ENCODE measurements at regions not wholly inside any gene's neighbourhood (a gene's known extent, or its start where the extent isn't known, plus 50 kb on each side); places are given as distances from the start of the nearest gene placed in this dataset.

- H3K4me3 Mint-ChIP-seq (ENCODE audit: unreplicated experiment), result no peak overlapping the region
- H3K36me3 Mint-ChIP-seq (ENCODE audit: low read depth, unreplicated experiment), result no peaks in the 10 kb centered on the region
- Histone ChIP-seq H2AFZ (ENCODE audit: low read depth, low read length) (no peak overlapping the region), H4K20me1 (ENCODE audit: insufficient read depth, low read length) (no peaks in the 10 kb centered on the region), H3K4me2 (ENCODE audit: low read length) (no peak overlapping the region), H3K79me2 (ENCODE audit: insufficient read depth, low read length) (no peaks in the 10 kb centered on the region), H3K9ac (ENCODE audit: low read length) (no peak overlapping the region), H3K36me3 (ENCODE audit: insufficient read depth, low read length) (no peaks in the 10 kb centered on the region), H3K9me3 (ENCODE audit: insufficient read depth, low read depth, low read length) (no peaks in the 10 kb centered on the region), H3K4me3 (ENCODE audit: insufficient read depth, low read depth, low read length) (no peak overlapping the region), H3K27me3 (ENCODE audit: insufficient read depth, low read length) (no peaks in the 10 kb centered on the region), H3K27ac (ENCODE audit: low read depth, low read length) (no peak overlapping the region), H3K4me1 (ENCODE audit: insufficient read depth, low read length) (no peaks in the 10 kb centered on the region)
- H3K27ac Mint-ChIP-seq (ENCODE audit: unreplicated experiment), result no peak overlapping the region
- no peak for FAIRE-seq
- no peak for DNase-seq (ENCODE audit: low read depth)
- TF ChIP-seq CTCF (IDR thresholded peaks at IDR 0.05; ENCODE audit: insufficient read depth, low read depth, low read length), result no peak
- no peak for TF ChIP-seq EZH2 (IDR thresholded peaks at IDR 0.05; ENCODE audit: insufficient read depth, low read length)
- no peaks in the 10 kb centered on the region for H3K27me3 Mint-ChIP-seq (ENCODE audit: low read depth, unreplicated experiment)
- H3K4me1 Mint-ChIP-seq (ENCODE audit: low read depth, unreplicated experiment), result no peaks in the 10 kb centered on the region
- no peaks in the 10 kb centered on the region for H3K9me3 Mint-ChIP-seq (ENCODE audit: unreplicated experiment)
These were observed 264.1 kb upstream of the MEIS1 start for GRCh38 chr2:66170744-66171330.

- H3K9me3 Mint-ChIP-seq (ENCODE audit: unreplicated experiment), result no peaks in the 10 kb centered on the region
- H3K4me2 ChIP-seq (ENCODE audit: low read length), result no peak overlapping the region
These were observed 265.8 kb upstream of the MEIS1 start for GRCh38 chr2:66169076-66169475.

More at GRCh38 chr2:66169076-66169475, 265.8 kb upstream of the MEIS1 start:
- H2AFZ ChIP-seq (ENCODE audit: low read depth, low read length), result no peak overlapping the region
- FAIRE-seq (no peak), DNase-seq (ENCODE audit: low read depth) (no peak)
- Mint-ChIP-seq H3K4me3 (ENCODE audit: unreplicated experiment) (no peak overlapping the region), H3K27ac (ENCODE audit: unreplicated experiment) (no peak overlapping the region), H3K36me3 (ENCODE audit: low read depth, unreplicated experiment) (no peaks in the 10 kb centered on the region), H3K4me1 (ENCODE audit: low read depth, unreplicated experiment) (no peaks in the 10 kb centered on the region), H3K27me3 (ENCODE audit: low read depth, unreplicated experiment) (no peaks in the 10 kb centered on the region)
- H3K4me3 ChIP-seq (ENCODE audit: insufficient read depth, low read depth, low read length), result no peak overlapping the region
- no peaks in the 10 kb centered on the region for H3K4me1 ChIP-seq (ENCODE audit: insufficient read depth, low read length)
- no peak overlapping the region for H3K9ac ChIP-seq (ENCODE audit: low read length)
- H3K27ac ChIP-seq (ENCODE audit: low read depth, low read length), result no peak overlapping the region
- TF ChIP-seq EZH2 (IDR thresholded peaks at IDR 0.05; ENCODE audit: insufficient read depth, low read length) (no peak), CTCF (IDR thresholded peaks at IDR 0.05; ENCODE audit: insufficient read depth, low read depth, low read length) (no peak)
- no peaks in the 10 kb centered on the region for H3K36me3 ChIP-seq (ENCODE audit: insufficient read depth, low read length)
- H3K79me2 ChIP-seq (ENCODE audit: insufficient read depth, low read length), result no peaks in the 10 kb centered on the region
- no peaks in the 10 kb centered on the region for H3K9me3 ChIP-seq (ENCODE audit: insufficient read depth, low read depth, low read length)
- no peaks in the 10 kb centered on the region for H3K27me3 ChIP-seq (ENCODE audit: insufficient read depth, low read length)
- H4K20me1 ChIP-seq (ENCODE audit: insufficient read depth, low read length), result no peaks in the 10 kb centered on the region
